GM12878 (cell line): ENCODE measurements at regions not wholly inside any gene's neighbourhood (a gene's known extent, or its start where the extent isn't known, plus 50 kb on each side); places are given as distances from the start of the nearest gene placed in this dataset.

Source experiments
- CTCF ChIP-seq, 3 experiments: IDR thresholded peaks in 2 of 3; conservative IDR thresholded peaks in 1 of 3; 2 replicates each; pipeline ENCODE4 v1.5.1; 2011; ENCODE audit warnings: low read depth in 3 of 3, low read length in 3 of 3, mild to moderate bottlenecking in 3 of 3, control low read depth in 2 of 3, moderate library complexity in 2 of 3, inconsistent platforms in 1 of 3, mixed read lengths in 1 of 3; ENCODE audit not compliant: control insufficient read depth in 2 of 3, insufficient read depth in 1 of 3; ENCODE audit errors: extremely low read depth in 1 of 3
- ELK1 ChIP-seq: IDR thresholded peaks from 2 replicates; pipeline ENCODE4 v1.6.1; 2012; ENCODE audit warnings: low read depth, low read length, improper control_type of control experiment
- EP300 ChIP-seq, 2 experiments: fragments of 150-350 bp in 1 of 2; IDR thresholded peaks; 2 replicates each; pipeline ENCODE4 v1.6.1; 2011 to 2012; ENCODE audit warnings: low read depth in 2 of 2, low read length in 2 of 2, borderline replicate concordance in 1 of 2, improper control_type of control experiment in 1 of 2, inconsistent platforms in 1 of 2; ENCODE audit not compliant: control insufficient read depth in 1 of 2
- FOXM1 ChIP-seq: IDR thresholded peaks from 2 replicates; pipeline ENCODE4 v1.6.1; 2012; ENCODE audit warnings: low read depth, mild to moderate bottlenecking, inconsistent platforms, low read length, moderate library complexity
- NR2C2 ChIP-seq: IDR thresholded peaks from 2 replicates; pipeline ENCODE4 v1.6.1; 2011; ENCODE audit warnings: borderline replicate concordance, low read depth; ENCODE audit not compliant: control insufficient read depth, insufficient read length
- POLR2A ChIP-seq: IDR thresholded peaks from 2 replicates; pipeline ENCODE4 v1.6.1; 2011; ENCODE audit warnings: low read depth, mild to moderate bottlenecking, low read length
- RAD21 ChIP-seq: IDR thresholded peaks from 2 replicates; pipeline ENCODE4 v1.6.1; 2011; ENCODE audit warnings: mild to moderate bottlenecking, low read depth, low read length, moderate library complexity; ENCODE audit not compliant: insufficient read depth
- RBBP5 ChIP-seq: fragments of 200-600 bp; sonication (generic); conservative IDR thresholded peaks from 2 replicates; pipeline ENCODE4 v1.6.1; 2016
- RFX5 ChIP-seq: IDR thresholded peaks from 2 replicates; pipeline ENCODE4 v1.6.1; 2011; ENCODE audit warnings: low read depth, low read length, improper control_type of control experiment
- SIN3A ChIP-seq: IDR thresholded peaks from 2 replicates; pipeline ENCODE4 v1.6.1; 2012; ENCODE audit warnings: low read depth, low read length, improper control_type of control experiment
- SKIL ChIP-seq: fragments of 450-650 bp; IDR thresholded peaks from 2 replicates; pipeline ENCODE4 v1.6.1; 2017; ENCODE audit warnings: mild to moderate bottlenecking, low read depth, inconsistent platforms; ENCODE audit not compliant: poor library complexity, severe bottlenecking
- TF ChIP-seq, protein P1 (sequence below): IDR thresholded peaks from 2 replicates; pipeline ENCODE4 v1.6.1; 2011; ENCODE audit warnings: low read depth, mild to moderate bottlenecking, low read length, moderate library complexity, borderline replicate concordance; ENCODE audit errors: extremely low read depth

GRCh38 chr6:6867404-6867799 lies 240.4 kb upstream of the RREB1 start:
- TF ChIP-seq CTCF (IDR thresholded peaks at IDR 0.05 in 2 of 3, conservative IDR thresholded peaks at IDR 0.05 in 1 of 3; ENCODE audit: control insufficient read depth in 2 of 3, extremely low read depth in 1 of 3, insufficient read depth in 1 of 3, low read depth in 3 of 3, low read length in 3 of 3) (no peak), POLR2A (no peak), EP300 (IDR thresholded peaks at IDR 0.05; ENCODE audit: borderline replicate concordance in 1 of 2, control insufficient read depth in 1 of 2, low read depth in 2 of 2, low read length in 2 of 2) (no peak), NR2C2 (no peak), FOXM1 (no peak), RFX5 (no peak), SIN3A (no peak), SKIL (no peak), ELK1 (no peak), RBBP5 (no peak), RAD21 (no peak)
- TF ChIP-seq, protein P1, sequence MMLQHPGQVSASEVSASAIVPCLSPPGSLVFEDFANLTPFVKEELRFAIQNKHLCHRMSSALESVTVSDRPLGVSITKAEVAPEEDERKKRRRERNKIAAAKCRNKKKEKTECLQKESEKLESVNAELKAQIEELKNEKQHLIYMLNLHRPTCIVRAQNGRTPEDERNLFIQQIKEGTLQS, result no peak
